ENCODE measurements at regions not wholly inside any gene's neighbourhood (a gene's known extent, or its start where the extent isn't known, plus 50 kb on each side); places are given as distances from the start of the nearest gene placed in this dataset.

GRCh38 chr3:176969066-176969465, 228.2 kb downstream of the TBL1XR1 start:
- no peak for DNase-seq

- DNase-seq = no peak
Observed at GRCh38 chr3:176968631-176969030, 228.7 kb downstream of the TBL1XR1 start.

- DNase-seq = no peak
Observed at GRCh38 chr3:176967522-176967921, 229.8 kb downstream of the TBL1XR1 start.

GRCh38 chr3:176964661-176965060, 232.6 kb downstream of the TBL1XR1 start:
- no peak for DNase-seq

- no peak for DNase-seq
Observed at GRCh38 chr3:176961916-176962315, 235.4 kb downstream of the TBL1XR1 start.

GRCh38 chr3:176959867-176960266, 237.4 kb downstream of the TBL1XR1 start:
- no peak for DNase-seq

GRCh38 chr3:176958560-176958959, 238.7 kb downstream of the TBL1XR1 start:
- no peak for DNase-seq

- DNase-seq = no peak
Observed at GRCh38 chr3:176954517-176954916, 242.8 kb downstream of the TBL1XR1 start.

- no peak for DNase-seq
Observed at GRCh38 chr3:176953106-176954060, 243.9 kb downstream of the TBL1XR1 start.

- DNase-seq = no peak
Observed at GRCh38 chr3:176951586-176952292, 245.5 kb downstream of the TBL1XR1 start.

- no peak for DNase-seq
Observed at GRCh38 chr3:176951144-176951543, 246.1 kb downstream of the TBL1XR1 start.

GRCh38 chr3:176950743-176951142, 246.5 kb downstream of the TBL1XR1 start:
- no peak for DNase-seq

- DNase-seq = no peak
Observed at GRCh38 chr3:176948151-176948550, 249.1 kb downstream of the TBL1XR1 start.

- no peak for DNase-seq
Observed at GRCh38 chr3:176946202-176946601, 251.1 kb downstream of the TBL1XR1 start.

GRCh38 chr3:176942305-176942704, 255.0 kb downstream of the TBL1XR1 start:
- no peak for DNase-seq

GRCh38 chr3:176941689-176942088, 255.6 kb downstream of the TBL1XR1 start:
- no peak for DNase-seq

GRCh38 chr3:176939022-176939817, 258.1 kb downstream of the TBL1XR1 start:
- peak; percentile 53 for DNase-seq

- DNase-seq = no peak
Observed at GRCh38 chr3:176937994-176938393, 259.3 kb downstream of the TBL1XR1 start.

- no peak for DNase-seq
Observed at GRCh38 chr3:176937541-176937940, 259.7 kb downstream of the TBL1XR1 start.

GRCh38 chr3:176935194-176935888, 261.9 kb downstream of the TBL1XR1 start:
- no peak for DNase-seq

- no peak for DNase-seq
Observed at GRCh38 chr3:176934698-176935097, 262.6 kb downstream of the TBL1XR1 start.

- DNase-seq = no peak
Observed at GRCh38 chr3:176933704-176934103, 263.6 kb downstream of the TBL1XR1 start.

GRCh38 chr3:176932433-176932832, 264.8 kb downstream of the TBL1XR1 start:
- DNase-seq = no peak

Data from CD4-positive, alpha-beta T cell treated with Interleukin-12 subunit alpha and Interleukin-12 subunit beta, for 1 hour (primary cell).